ENCODE measurements at regions not wholly inside any gene's neighbourhood (a gene's known extent, or its start where the extent isn't known, plus 50 kb on each side); places are given as distances from the start of the nearest gene placed in this dataset.

- no peak for TF ChIP-seq PHF8 (conservative IDR thresholded peaks at IDR 0.05; ENCODE audit: low read depth, low read length)
- no peak for TF ChIP-seq SP4 (IDR thresholded peaks at IDR 0.05; ENCODE audit: low read length)
- no peak for TF ChIP-seq RXRA (IDR thresholded peaks at IDR 0.05; ENCODE audit: insufficient read depth, low read depth, low read length)
- 0 out of 4 replicates have a peak, but pooled peaks of 1 of the 2 experiments have one; percentile 17 for TF ChIP-seq HDAC2 (IDR thresholded peaks at IDR 0.05; ENCODE audit: borderline replicate concordance in 1 of 2, low read depth in 2 of 2, low read length in 2 of 2)
- TF ChIP-seq CBX8 (IDR thresholded peaks at IDR 0.05; ENCODE audit: borderline replicate concordance, low read depth, low read length), result no peak
- no peak overlapping the region for H3K9ac ChIP-seq (replicated peaks in 1 of 4; ENCODE audit: extremely low read depth in 1 of 4, low read depth in 3 of 4, low read length in 3 of 4)
- H2AFZ ChIP-seq (ENCODE audit: low read length), result peak overlapping the region; percentile 31; the same call in 1 of the 2 replicates
- H2BK15ac ChIP-seq (ENCODE audit: low read length), result peak overlapping the region; percentile 48; the same call in 1 of the 2 replicates
- peaks cover 0 to 9% (median 4%) of the 10 kb centered on the region in 4 experiments; a peak in 5 of 7 replicates for H3K4me1 ChIP-seq (replicated peaks in 1 of 4; ENCODE audit: control insufficient read depth in 3 of 4, insufficient read depth in 4 of 4, low read length in 3 of 4)
- ChIA-PET CTCF (ENCODE audit: partially characterized antibody) (interaction anchor here (1.4 kb wide), 1 partner anchor 10 kb away, joined by 3 read pairs; no protein-coding TSS in a partner anchor), POLR2A (ENCODE audit: partially characterized antibody) (no interaction called here)
- H2AK5ac ChIP-seq (ENCODE audit: low read depth, low read length), result no peak overlapping the region
- no peak overlapping the region for H4K91ac ChIP-seq (replicated peaks; ENCODE audit: insufficient read length, low read length)
- H3K79me2 ChIP-seq (ENCODE audit: control insufficient read depth in 1 of 2, insufficient read depth in 2 of 2, low read length in 2 of 2), result no peaks in the 10 kb centered on the region
- H3K79me1 ChIP-seq (ENCODE audit: low read depth, low read length), result no peaks in the 10 kb centered on the region; the same call in 1 of the 2 replicates
- no peak overlapping the region for H3K4me3 ChIP-seq (ENCODE audit: extremely low read depth in 1 of 4, insufficient read depth in 2 of 4, low read depth in 3 of 4, low read length in 4 of 4)
- no peaks in the 10 kb centered on the region for H4K20me1 ChIP-seq (replicated peaks in 1 of 2; ENCODE audit: control insufficient read depth in 1 of 2, insufficient read depth in 2 of 2, low read length in 2 of 2)
- no peak overlapping the region for H3K56ac ChIP-seq (replicated peaks; ENCODE audit: insufficient read length, low read depth, low read length)
- H3K4me2 ChIP-seq (ENCODE audit: insufficient read depth in 1 of 2, low read depth in 2 of 2, low read length in 2 of 2), result peak overlapping the region in 1 of 2 experiments; percentile 2; a peak in 1 of 4 replicates
- H3K36me3 ChIP-seq (ENCODE audit: control insufficient read depth in 2 of 4, insufficient read depth in 4 of 4, low read length in 3 of 4), result no peaks in the 10 kb centered on the region
- no peak overlapping the region for H3K14ac ChIP-seq (ENCODE audit: insufficient read length)
- no peaks in the 10 kb centered on the region for H3K9me3 ChIP-seq (ENCODE audit: insufficient read depth in 2 of 2, low read depth in 1 of 2, low read length in 1 of 2)
- H4K5ac ChIP-seq (ENCODE audit: insufficient read length, low read depth, low read length), result no peak overlapping the region
- H2BK5ac ChIP-seq (ENCODE audit: low read depth, low read length), result 0 out of 2 replicates have a peak overlapping the region, but pooled peaks have one; percentile 42
- H2BK20ac ChIP-seq (ENCODE audit: low read length), result no peak overlapping the region
- 49% methylated on average over 5 of the region's 5 CpGs; no CpG with 5 or more reads in 1 of the 2 experiments for WGBS, 2 experiments (ENCODE audit: extremely low coverage in 1 of 2, insufficient coverage in 1 of 2, insufficient read length in 1 of 2, insufficient replicate concordance in 2 of 2, low coverage in 1 of 2, low lambda C conversion rate in 2 of 2, missing lambda C conversion rate in 1 of 2)
- no peak overlapping the region for H3K18ac ChIP-seq (ENCODE audit: extremely low read depth, low read length)
- H3K27me3 ChIP-seq (replicated peaks in 1 of 4; ENCODE audit: control insufficient read depth in 3 of 4, extremely low read depth in 1 of 4, insufficient read depth in 3 of 4, low read length in 3 of 4), result no peaks in the 10 kb centered on the region
- no peak overlapping the region for H4K8ac ChIP-seq (ENCODE audit: extremely low read depth, insufficient read depth, low read length)
- H2BK12ac ChIP-seq (ENCODE audit: low read depth, low read length), result peak overlapping the region; percentile 70; the same call in 1 of the 2 replicates
- H3K23ac ChIP-seq (ENCODE audit: insufficient read length), result no peak overlapping the region
- no peak overlapping the region for H3K27ac ChIP-seq (ENCODE audit: low read depth, low read length)
- no peak overlapping the region for H2BK120ac ChIP-seq (replicated peaks; ENCODE audit: low read depth, low read length)
- FAIRE-seq, result no peak
- H3K4ac ChIP-seq (replicated peaks; ENCODE audit: insufficient read length, low read depth, low read length), result no peak overlapping the region
- H3K23me2 ChIP-seq (ENCODE audit: low read depth, low read length), result no peaks in the 10 kb centered on the region
- no peak for DNase-seq (ENCODE audit: low read depth in 1 of 2, low spot score in 2 of 2)
Observed at GRCh38 chr1:56291374-56291919, 287.9 kb downstream of the PLPP3 start.
